ENCODE measurements at regions not wholly inside any gene's neighbourhood (a gene's known extent, or its start where the extent isn't known, plus 50 kb on each side); places are given as distances from the start of the nearest gene placed in this dataset.

DNA sequence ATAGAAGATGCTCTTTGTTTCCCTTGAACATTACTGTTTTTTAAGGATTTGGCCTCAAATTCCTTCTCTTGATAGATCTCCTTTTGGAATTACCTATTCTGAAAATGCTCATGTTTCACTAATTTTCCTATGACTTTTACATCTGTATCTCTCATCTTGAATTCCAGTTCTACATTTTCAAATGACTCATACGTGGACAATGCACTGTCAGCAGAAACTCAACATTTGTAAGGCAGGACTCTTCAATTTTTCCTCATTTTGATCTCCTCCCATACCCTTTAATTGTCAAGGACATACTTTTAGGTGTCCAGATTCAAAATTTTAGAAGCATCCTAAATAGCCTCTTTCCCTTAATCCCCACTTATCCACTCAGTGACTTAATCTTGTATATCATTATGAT lies 341.0 kb upstream of the RASGRP1 start:
- no TSS peak for BruUV-seq (replicated peaks)
- H4K20me1 ChIP-seq (ENCODE audit: insufficient read depth, low read length) = no peaks in the 10 kb centered on the region
- intact Hi-C loops (cut with micrococcal nuclease; ENCODE audit: unreplicated experiment) (no loop called here), in situ Hi-C loops (cut with HindIII; ENCODE audit: extremely low pct_ligation_motif_present, low pct_unique_long_range_greater_than_20kb) (no loop called here)
- ChIA-PET POLR2A (no interaction called here), CTCF (ENCODE audit: low intra/inter-chr PET ratio, low total read pairs) (no interaction called here)
- H3K36me3 ChIP-seq (replicated peaks in 1 of 2; ENCODE audit: control insufficient read depth in 1 of 2, insufficient read depth in 2 of 2, low read length in 2 of 2) = no peaks in the 10 kb centered on the region
- no peak overlapping the region for H3K4me2 ChIP-seq (ENCODE audit: low read depth, low read length)
- no peak for FAIRE-seq
- H3K79me2 ChIP-seq (ENCODE audit: insufficient read depth, low read length) = no peaks in the 10 kb centered on the region
- no peaks in the 10 kb centered on the region; a peak in 1 of 5 replicates for H3K27me3 ChIP-seq (ENCODE audit: control insufficient read depth in 1 of 2, insufficient read depth in 2 of 2, low read length in 2 of 2)
- H3K9ac ChIP-seq (ENCODE audit: insufficient read depth, low read depth, low read length) = no peak overlapping the region
- no peaks in the 10 kb centered on the region for H3K4me1 ChIP-seq (ENCODE audit: insufficient read depth, low read length)
- H3K9me3 ChIP-seq (ENCODE audit: low read length) = no peaks in the 10 kb centered on the region; the same call in 1 of the 2 replicates
- 6% methylated on average over 1 of the region's 1 CpG for WGBS (ENCODE audit: low lambda C conversion rate)
- no peak overlapping the region for H3K27ac ChIP-seq (ENCODE audit: extremely low read length, insufficient read depth, low read length)
- H2AFZ ChIP-seq (ENCODE audit: low read length) = no peak overlapping the region
- no peak for ATAC-seq
- no peak overlapping the region for H3K4me3 ChIP-seq (replicated peaks in 1 of 3; ENCODE audit: insufficient read depth in 1 of 3, low read depth in 2 of 3, low read length in 3 of 3)
- DNase-seq (ENCODE audit: low spot score) = no peak
- TF ChIP-seq MXD4 (CRISPR knock-in tag; IDR thresholded peaks at IDR 0.05) (no peak), ZNF572 (CRISPR knock-in tag; IDR thresholded peaks at IDR 0.05) (no peak), ZNF18 (CRISPR knock-in tag; IDR thresholded peaks at IDR 0.05; ENCODE audit: insufficient replicate concordance) (no peak), ZNF781 (CRISPR knock-in tag; IDR thresholded peaks at IDR 0.05; ENCODE audit: borderline replicate concordance, not compliant biosample characterization) (no peak), ZNF552 (CRISPR knock-in tag; IDR thresholded peaks at IDR 0.05; ENCODE audit: borderline replicate concordance) (no peak), ZBTB4 (CRISPR knock-in tag; IDR thresholded peaks at IDR 0.05; ENCODE audit: borderline replicate concordance) (no peak), HNRNPL (IDR thresholded peaks at IDR 0.05; ENCODE audit: low read depth, low read length) (no peak), HOXA3 (CRISPR knock-in tag; IDR thresholded peaks at IDR 0.05) (no peak), ZFYVE20 (CRISPR knock-in tag; IDR thresholded peaks at IDR 0.05; ENCODE audit: borderline replicate concordance, low read depth) (no peak)
- TF ChIP-seq, protein P1, sequence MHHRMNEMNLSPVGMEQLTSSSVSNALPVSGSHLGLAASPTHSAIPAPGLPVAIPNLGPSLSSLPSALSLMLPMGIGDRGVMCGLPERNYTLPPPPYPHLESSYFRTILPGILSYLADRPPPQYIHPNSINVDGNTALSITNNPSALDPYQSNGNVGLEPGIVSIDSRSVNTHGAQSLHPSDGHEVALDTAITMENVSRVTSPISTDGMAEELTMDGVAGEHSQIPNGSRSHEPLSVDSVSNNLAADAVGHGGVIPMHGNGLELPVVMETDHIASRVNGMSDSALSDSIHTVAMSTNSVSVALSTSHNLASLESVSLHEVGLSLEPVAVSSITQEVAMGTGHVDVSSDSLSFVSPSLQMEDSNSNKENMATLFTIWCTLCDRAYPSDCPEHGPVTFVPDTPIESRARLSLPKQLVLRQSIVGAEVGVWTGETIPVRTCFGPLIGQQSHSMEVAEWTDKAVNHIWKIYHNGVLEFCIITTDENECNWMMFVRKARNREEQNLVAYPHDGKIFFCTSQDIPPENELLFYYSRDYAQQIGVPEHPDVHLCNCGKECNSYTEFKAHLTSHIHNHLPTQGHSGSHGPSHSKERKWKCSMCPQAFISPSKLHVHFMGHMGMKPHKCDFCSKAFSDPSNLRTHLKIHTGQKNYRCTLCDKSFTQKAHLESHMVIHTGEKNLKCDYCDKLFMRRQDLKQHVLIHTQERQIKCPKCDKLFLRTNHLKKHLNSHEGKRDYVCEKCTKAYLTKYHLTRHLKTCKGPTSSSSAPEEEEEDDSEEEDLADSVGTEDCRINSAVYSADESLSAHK (CRISPR knock-in tag; IDR thresholded peaks at IDR 0.05; ENCODE audit: borderline replicate concordance) = no peak
- TF ChIP-seq, protein P2, sequence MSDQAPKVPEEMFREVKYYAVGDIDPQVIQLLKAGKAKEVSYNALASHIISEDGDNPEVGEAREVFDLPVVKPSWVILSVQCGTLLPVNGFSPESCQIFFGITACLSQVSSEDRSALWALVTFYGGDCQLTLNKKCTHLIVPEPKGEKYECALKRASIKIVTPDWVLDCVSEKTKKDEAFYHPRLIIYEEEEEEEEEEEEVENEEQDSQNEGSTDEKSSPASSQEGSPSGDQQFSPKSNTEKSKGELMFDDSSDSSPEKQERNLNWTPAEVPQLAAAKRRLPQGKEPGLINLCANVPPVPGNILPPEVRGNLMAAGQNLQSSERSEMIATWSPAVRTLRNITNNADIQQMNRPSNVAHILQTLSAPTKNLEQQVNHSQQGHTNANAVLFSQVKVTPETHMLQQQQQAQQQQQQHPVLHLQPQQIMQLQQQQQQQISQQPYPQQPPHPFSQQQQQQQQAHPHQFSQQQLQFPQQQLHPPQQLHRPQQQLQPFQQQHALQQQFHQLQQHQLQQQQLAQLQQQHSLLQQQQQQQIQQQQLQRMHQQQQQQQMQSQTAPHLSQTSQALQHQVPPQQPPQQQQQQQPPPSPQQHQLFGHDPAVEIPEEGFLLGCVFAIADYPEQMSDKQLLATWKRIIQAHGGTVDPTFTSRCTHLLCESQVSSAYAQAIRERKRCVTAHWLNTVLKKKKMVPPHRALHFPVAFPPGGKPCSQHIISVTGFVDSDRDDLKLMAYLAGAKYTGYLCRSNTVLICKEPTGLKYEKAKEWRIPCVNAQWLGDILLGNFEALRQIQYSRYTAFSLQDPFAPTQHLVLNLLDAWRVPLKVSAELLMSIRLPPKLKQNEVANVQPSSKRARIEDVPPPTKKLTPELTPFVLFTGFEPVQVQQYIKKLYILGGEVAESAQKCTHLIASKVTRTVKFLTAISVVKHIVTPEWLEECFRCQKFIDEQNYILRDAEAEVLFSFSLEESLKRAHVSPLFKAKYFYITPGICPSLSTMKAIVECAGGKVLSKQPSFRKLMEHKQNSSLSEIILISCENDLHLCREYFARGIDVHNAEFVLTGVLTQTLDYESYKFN (CRISPR knock-in tag; conservative IDR thresholded peaks at IDR 0.05) = no peak
